ENCODE measurements at regions not wholly inside any gene's neighbourhood (a gene's known extent, or its start where the extent isn't known, plus 50 kb on each side); places are given as distances from the start of the nearest gene placed in this dataset.

GRCh38 chr4:112898357-112899141 is 150.9 kb upstream of the ANK2 start:
- FAIRE-seq = no peak
- in situ Hi-C loops (cut with MboI) = no loop called here

DNA sequence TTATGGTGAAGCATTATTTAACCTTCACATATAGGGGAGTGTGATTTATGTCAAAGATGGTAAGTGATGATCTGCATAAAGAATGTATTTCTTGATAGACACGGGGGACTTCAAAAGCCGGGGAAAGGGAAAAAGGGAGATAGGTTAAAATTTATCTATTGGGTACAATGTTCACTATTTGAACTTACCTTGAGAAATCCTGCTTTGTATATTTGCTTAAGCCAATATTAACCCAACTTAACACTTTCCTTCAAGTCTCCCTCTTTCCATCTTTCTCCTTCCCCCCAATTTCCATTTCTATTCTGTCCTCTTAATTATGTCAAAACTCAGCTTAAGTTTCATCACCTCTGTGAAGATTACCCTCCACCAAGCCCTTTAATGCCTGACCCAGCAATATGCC is 149.0 kb upstream of the ANK2 start:
- no peaks in the 10 kb centered on the region for H4K20me1 ChIP-seq (replicated peaks; ENCODE audit: control insufficient read depth, insufficient read depth, low read length)
- no peaks in the 10 kb centered on the region for H3K9me3 ChIP-seq (replicated peaks; ENCODE audit: control insufficient read depth, insufficient read depth, low read depth, low read length)
- ChIA-PET CTCF (ENCODE audit: low intra/inter-chr PET ratio) (no interaction called here), POLR2A (no interaction called here)
- H3K9ac ChIP-seq (ENCODE audit: insufficient read depth in 1 of 2, low read depth in 2 of 2, low read length in 2 of 2) = no peak overlapping the region
- no TSS peak for BruUV-seq (replicated peaks)
- no peak overlapping the region for H3K4me3 ChIP-seq
- no peaks in the 10 kb centered on the region for H3K4me1 ChIP-seq (replicated peaks in 1 of 2; ENCODE audit: control insufficient read depth in 2 of 2, insufficient read depth in 2 of 2, low read length in 2 of 2)
- H2AFZ ChIP-seq (ENCODE audit: low read depth, low read length) = no peak overlapping the region
- intact Hi-C loops (cut with micrococcal nuclease) = no loop called here
- H3K9me1 ChIP-seq (ENCODE audit: control insufficient read depth, insufficient read depth, low read length) = no peaks in the 10 kb centered on the region
- WGBS (ENCODE audit: insufficient coverage, low coverage, missing lambda C conversion rate) = 5% methylated on average over 2 of the region's 2 CpGs
- no peaks in the 10 kb centered on the region for H3K36me3 ChIP-seq (ENCODE audit: control insufficient read depth, insufficient read depth, low read length)
- H3K4me2 ChIP-seq (ENCODE audit: insufficient read depth, low read length) = no peak overlapping the region
- TF ChIP-seq TAF1 (IDR thresholded peaks at IDR 0.05; ENCODE audit: control insufficient read depth, extremely low read depth, insufficient read depth, low read length, severe bottlenecking) = no peak
- no peak for TF ChIP-seq EP300 (IDR thresholded peaks at IDR 0.05; ENCODE audit: low read length)
- TF ChIP-seq, protein P1, sequence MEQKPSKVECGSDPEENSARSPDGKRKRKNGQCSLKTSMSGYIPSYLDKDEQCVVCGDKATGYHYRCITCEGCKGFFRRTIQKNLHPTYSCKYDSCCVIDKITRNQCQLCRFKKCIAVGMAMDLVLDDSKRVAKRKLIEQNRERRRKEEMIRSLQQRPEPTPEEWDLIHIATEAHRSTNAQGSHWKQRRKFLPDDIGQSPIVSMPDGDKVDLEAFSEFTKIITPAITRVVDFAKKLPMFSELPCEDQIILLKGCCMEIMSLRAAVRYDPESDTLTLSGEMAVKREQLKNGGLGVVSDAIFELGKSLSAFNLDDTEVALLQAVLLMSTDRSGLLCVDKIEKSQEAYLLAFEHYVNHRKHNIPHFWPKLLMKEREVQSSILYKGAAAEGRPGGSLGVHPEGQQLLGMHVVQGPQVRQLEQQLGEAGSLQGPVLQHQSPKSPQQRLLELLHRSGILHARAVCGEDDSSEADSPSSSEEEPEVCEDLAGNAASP (IDR thresholded peaks at IDR 0.05) = no peak
- TF ChIP-seq ESRRA (IDR thresholded peaks at IDR 0.05; ENCODE audit: borderline replicate concordance, low read depth) = no peak
- DNase-seq (ENCODE audit: extremely low read depth in 1 of 4, low spot score in 3 of 4) (no peak), ATAC-seq (no peak), FAIRE-seq (no peak)
- H3K27me3 ChIP-seq (ENCODE audit: control insufficient read depth in 2 of 2, insufficient read depth in 2 of 2, low read length in 2 of 2) = no peaks in the 10 kb centered on the region
- no peak overlapping the region for H3K27ac ChIP-seq (ENCODE audit: extremely low read depth, low read depth, low read length)
- in situ Hi-C loops (cut with MboI) = no loop called here
- H3K79me2 ChIP-seq (ENCODE audit: control insufficient read depth, insufficient read depth, low read length) = no peaks in the 10 kb centered on the region

More at GRCh38 chr4:112898357-112899141, 150.9 kb upstream of the ANK2 start:
- H3K36me3 ChIP-seq (ENCODE audit: control insufficient read depth, insufficient read depth, low read length) = no peaks in the 10 kb centered on the region
- intact Hi-C loops (cut with micrococcal nuclease) = no loop called here
- no peak overlapping the region for H3K9ac ChIP-seq (ENCODE audit: insufficient read depth in 1 of 2, low read depth in 2 of 2, low read length in 2 of 2)
- ChIA-PET POLR2A (no interaction called here), CTCF (ENCODE audit: low intra/inter-chr PET ratio) (no interaction called here)
- H3K27ac ChIP-seq (ENCODE audit: extremely low read depth, low read depth, low read length) = no peak overlapping the region
- H2AFZ ChIP-seq (ENCODE audit: low read depth, low read length) = no peak overlapping the region
- H3K4me1 ChIP-seq (replicated peaks in 1 of 2; ENCODE audit: control insufficient read depth in 2 of 2, insufficient read depth in 2 of 2, low read length in 2 of 2) = no peaks in the 10 kb centered on the region
- no peaks in the 10 kb centered on the region for H3K9me3 ChIP-seq (replicated peaks; ENCODE audit: control insufficient read depth, insufficient read depth, low read depth, low read length)
- DNase-seq (ENCODE audit: extremely low read depth in 1 of 4, low spot score in 3 of 4) (no peak), ATAC-seq (no peak)
- no peak overlapping the region for H3K4me2 ChIP-seq (ENCODE audit: insufficient read depth, low read length)
- BruUV-seq (replicated peaks) = no TSS peak
- 0% methylated on average over 4 of the region's 4 CpGs for WGBS (ENCODE audit: insufficient coverage, low coverage, missing lambda C conversion rate)
- H3K27me3 ChIP-seq (ENCODE audit: control insufficient read depth in 2 of 2, insufficient read depth in 2 of 2, low read length in 2 of 2) = no peaks in the 10 kb centered on the region
- TF ChIP-seq POLR2B (IDR thresholded peaks at IDR 0.05; ENCODE audit: low read depth, partially characterized antibody) = no peak
- TF ChIP-seq FOXK2 (conservative IDR thresholded peaks at IDR 0.05 in 1 of 2, IDR thresholded peaks at IDR 0.05 in 1 of 2; ENCODE audit: low read depth in 2 of 2) = no peak
- no peak for TF ChIP-seq HLTF (IDR thresholded peaks at IDR 0.05)
- no peak for TF ChIP-seq BRD9 (IDR thresholded peaks at IDR 0.05; ENCODE audit: low read depth, partially characterized antibody)
- no peaks in the 10 kb centered on the region for H3K9me1 ChIP-seq (ENCODE audit: control insufficient read depth, insufficient read depth, low read length)
- H4K20me1 ChIP-seq (replicated peaks; ENCODE audit: control insufficient read depth, insufficient read depth, low read length) = no peaks in the 10 kb centered on the region
- H3K4me3 ChIP-seq = no peak overlapping the region
- H3K79me2 ChIP-seq (ENCODE audit: control insufficient read depth, insufficient read depth, low read length) = no peaks in the 10 kb centered on the region
